HCT116 (cell line): ENCODE measurements at regions not wholly inside any gene's neighbourhood (a gene's known extent, or its start where the extent isn't known, plus 50 kb on each side); places are given as distances from the start of the nearest gene placed in this dataset.

ENCODE experiments used
- ATAC-seq: fragments of 200-7000 bp; cut with Tn5 transposase; 2 replicates; pipeline ENCODE4 v1.9.1; 2020; ENCODE audit warnings: mild to moderate bottlenecking, moderate library complexity
- BruUV-seq: library from RNA; stranded (reverse); fragments of 400-500 nt; replicated peaks from 2 replicates; lab custom pipeline; 2021; lab: Mats Ljungman, UMichigan
- CTCF ChIA-PET: fragments of 300-600 bp; sonication (Branson Sonifier 250); formaldehyde crosslinking; loops from one replicate; lab custom pipeline; 2021; ENCODE audit warnings: antibody characterized with exemption; lab: Charles Lee
- POLR2A ChIA-PET: fragments of 300-600, 350-600 bp; sonication (Branson Sonifier 250); formaldehyde crosslinking; loops from one replicate; lab custom pipeline; 2021; ENCODE audit warnings: antibody characterized with exemption; lab: Charles Lee
- RAD21 ChIA-PET, 2 experiments: fragments of 300-600 bp; sonication (Branson Sonifier 250); formaldehyde crosslinking; loops; one replicate each; lab custom pipeline; 2023; ENCODE audit warnings: low total read pairs in 2 of 2; ENCODE audit not compliant: uncharacterized antibody in 2 of 2, unreplicated experiment in 2 of 2, low non-redundant PET in 1 of 2; lab: Charles Lee
- DNase-seq: peaks from one replicate; pipeline ENCODE4 v3.0.0-alpha.2; 2010; ENCODE audit warnings: low read depth, low spot score
- H2AFZ ChIP-seq: fragments of 200-600 bp; shearing (Covaris generic), sonication (generic); 2 replicates; pipeline ENCODE4 v1.6.1; 2017; ENCODE audit warnings: low read depth, mixed run types, mixed read lengths, antibody characterized with exemption, low read length; ENCODE audit not compliant: poor library complexity, severe bottlenecking
- H3K27ac ChIP-seq: 2 replicates; pipeline ENCODE4 v1.5.1; 2012; ENCODE audit warnings: low read depth, low read length
- H3K27me3 ChIP-seq: fragments of 200-600 bp; sonication (generic); 2 replicates; pipeline ENCODE4 v1.6.1; 2016; ENCODE audit warnings: mixed run types, low read length, mixed read lengths; ENCODE audit not compliant: insufficient read depth
- H3K36me3 ChIP-seq, 2 experiments: fragments of 200-500 bp in 1 of 2; fragments of 200-600 bp in 1 of 2; sonication (Bioruptor generic) in 1 of 2; sonication (generic) in 1 of 2; 2 replicates each; pipeline versions ENCODE4 v1.5.1 to v1.6.1; 2014 to 2016; ENCODE audit warnings: low read length in 2 of 2, inconsistent platforms in 1 of 2, mixed read lengths in 1 of 2, mixed run types in 1 of 2; ENCODE audit not compliant: insufficient read depth in 2 of 2, control insufficient read depth in 1 of 2
- H3K4me1 ChIP-seq, 2 experiments: fragments of 200-600 bp in 1 of 2; sonication (generic) in 1 of 2; 2 replicates each; pipeline versions ENCODE4 v1.5.1 to v1.6.1; 2012 to 2017; ENCODE audit warnings: low read length in 2 of 2, inconsistent platforms in 1 of 2, mild to moderate bottlenecking in 1 of 2, mixed read lengths in 1 of 2, mixed run types in 1 of 2, moderate library complexity in 1 of 2; ENCODE audit not compliant: insufficient read depth in 2 of 2, control insufficient read depth in 1 of 2
- H3K4me2 ChIP-seq: fragments of 200-600 bp; sonication (generic); 2 replicates; pipeline ENCODE4 v1.6.1; 2017; ENCODE audit warnings: mixed run types, low read length, mixed read lengths
- H3K4me3 ChIP-seq, 2 experiments: fragments of 200-600 bp in 1 of 2; sonication (generic) in 1 of 2; replicated peaks in 1 of 2; 2 replicates each; pipeline ENCODE4 v1.5.1; 2011 to 2016; ENCODE audit warnings: low read length in 2 of 2, control low read depth in 1 of 2, low read depth in 1 of 2, mild to moderate bottlenecking in 1 of 2, mixed read lengths in 1 of 2, mixed run types in 1 of 2
- H3K79me2 ChIP-seq: fragments of 200-600 bp; sonication (generic); 2 replicates; pipeline ENCODE4 v1.6.1; 2017; ENCODE audit warnings: mild to moderate bottlenecking, mixed run types, low read length, moderate library complexity, mixed read lengths; ENCODE audit not compliant: insufficient read depth
- H3K9ac ChIP-seq: fragments of 200-600 bp; sonication (generic); 2 replicates; pipeline ENCODE4 v1.6.1; 2016; ENCODE audit warnings: low read length, mixed read lengths
- H3K9me2 ChIP-seq: fragments of 200-600 bp; sonication (generic), shearing (Covaris generic); 2 replicates; pipeline ENCODE4 v1.6.1; 2017; ENCODE audit warnings: mixed run types, mild to moderate bottlenecking, moderate library complexity; ENCODE audit not compliant: insufficient read depth
- H3K9me3 ChIP-seq, 2 experiments: fragments of 200-500 bp in 1 of 2; fragments of 200-600 bp in 1 of 2; sonication (Bioruptor generic) in 1 of 2; sonication (generic) in 1 of 2; 2 replicates each; pipeline ENCODE4 v1.6.1; 2014 to 2017; ENCODE audit warnings: low read length in 2 of 2, mixed read lengths in 2 of 2, inconsistent platforms in 1 of 2, low read depth in 1 of 2, mild to moderate bottlenecking in 1 of 2, mixed run types in 1 of 2, moderate library complexity in 1 of 2; ENCODE audit not compliant: control insufficient read depth in 1 of 2, insufficient read depth in 1 of 2
- H4K20me1 ChIP-seq: fragments of 200-600 bp; sonication (generic), shearing (Covaris generic); 2 replicates; pipeline ENCODE4 v1.6.1; 2017; ENCODE audit warnings: mixed run types, mild to moderate bottlenecking, moderate library complexity; ENCODE audit not compliant: insufficient read depth
- ATF3 ChIP-seq: IDR thresholded peaks from 2 replicates; pipeline ENCODE4 v1.6.1; 2012
- CTCF ChIP-seq, 3 experiments: fragments of 200-600 bp in 1 of 3; sonication (generic) in 1 of 3; IDR thresholded peaks in 2 of 3; conservative IDR thresholded peaks in 1 of 3; 2 replicates each; pipeline ENCODE4 v1.5.1; 2012 to 2017; ENCODE audit warnings: low read depth in 2 of 3, low read length in 2 of 3, antibody characterized with exemption in 1 of 3, borderline replicate concordance in 1 of 3, control low read depth in 1 of 3, mild to moderate bottlenecking in 1 of 3, mixed read lengths in 1 of 3, mixed run types in 1 of 3, moderate library complexity in 1 of 3; ENCODE audit not compliant: insufficient read depth in 1 of 3
- EZH2 ChIP-seq: fragments of 200-600 bp; sonication (generic); IDR thresholded peaks from 2 replicates; pipeline ENCODE4 v1.6.1; 2017; ENCODE audit warnings: antibody characterized with exemption, mixed run types
- EZH2phosphoT487 ChIP-seq: fragments of 200-600 bp; IDR thresholded peaks from 2 replicates; pipeline ENCODE4 v1.6.1; 2018; ENCODE audit warnings: antibody characterized with exemption, borderline replicate concordance
- MAX ChIP-seq: IDR thresholded peaks from 2 replicates; pipeline ENCODE4 v1.6.1; 2012
- POLR2AphosphoS5 ChIP-seq: IDR thresholded peaks from 2 replicates; pipeline ENCODE4 v1.6.1; 2011; ENCODE audit warnings: mild to moderate bottlenecking, low read depth, low read length, moderate library complexity
- SIN3A ChIP-seq: IDR thresholded peaks from 2 replicates; pipeline ENCODE4 v1.6.1; 2012; ENCODE audit warnings: low read depth
- YY1 ChIP-seq: IDR thresholded peaks from 2 replicates; pipeline ENCODE4 v1.6.1; 2011; ENCODE audit warnings: low read length, low read depth, moderate library complexity, mild to moderate bottlenecking; ENCODE audit not compliant: insufficient replicate concordance; ENCODE audit errors: extremely low read depth
- ZFX ChIP-seq: fragments of 450-650 bp; IDR thresholded peaks from 2 replicates; pipeline ENCODE4 v1.6.1; 2017
- ZNF274 ChIP-seq: fragments of 200-500 bp; sonication (Bioruptor generic); IDR thresholded peaks from 2 replicates; pipeline ENCODE4 v1.6.1; 2014; ENCODE audit warnings: mild to moderate bottlenecking, low read depth, low read length, inconsistent platforms
- intact Hi-C: fragments of 100-400 bp; cut with micrococcal nuclease; formaldehyde crosslinking; loops from 2 replicates; pipeline ENCODE4 v1.10.0; 2022

GRCh38 chrX:45771114-45771513 is 570.4 kb upstream of the DIPK2B start:
- ATAC-seq = peak; percentile 59
- DNase-seq = peak; percentile 77
- RAD21 ChIA-PET = no interaction called here
- intact Hi-C loops = no loop called here
- no peak overlapping the region for H2AFZ ChIP-seq
- POLR2A ChIA-PET = interaction anchor here (1.1 to 2.5 kb wide), 9 partner anchors 12 to 291 kb away, joined by 3 to 8 read pairs (median 4); no protein-coding TSS in a partner anchor
- BruUV-seq = no TSS peak
- no peaks in the 10 kb centered on the region for H3K9me2 ChIP-seq
- peak overlapping the region; percentile 72 for H3K9ac ChIP-seq
- H3K79me2 ChIP-seq = peaks cover 100% of the 10 kb centered on the region
- H3K4me1 ChIP-seq = peaks cover 64 to 98% of the 10 kb centered on the region in 2 experiments
- H3K27me3 ChIP-seq = no peaks in the 10 kb centered on the region
- peak overlapping the region; percentile 94 for H3K27ac ChIP-seq
- CTCF ChIA-PET = interaction anchor here (1.2 kb wide), 1 partner anchor 31 kb away, joined by 3 read pairs; no protein-coding TSS in a partner anchor
- TF ChIP-seq YY1 (peak; percentile 52), EZH2 (no peak), ZFX (no peak), POLR2AphosphoS5 (peak; percentile 84), ATF3 (no peak), EZH2phosphoT487 (no peak), CTCF (IDR thresholded peaks at IDR 0.05 in 2 of 3, conservative IDR thresholded peaks at IDR 0.05 in 1 of 3; ENCODE audit: borderline replicate concordance in 1 of 3, insufficient read depth in 1 of 3, low read depth in 2 of 3, low read length in 2 of 3) (no peak), ZNF274 (no peak), SIN3A (no peak), MAX (no peak)
- H4K20me1 ChIP-seq = no peaks in the 10 kb centered on the region; the same call in 1 of the 2 replicates
- no peaks in the 10 kb centered on the region for H3K9me3 ChIP-seq
- peak overlapping the region; percentile 78 for H3K4me2 ChIP-seq
- H3K4me3 ChIP-seq = peak overlapping the region; percentile 53 to 59
- peaks cover 0 to 10% of the 10 kb centered on the region in 2 experiments; a peak in 2 of 4 replicates for H3K36me3 ChIP-seq
